Tibial nerve (tissue), 4 donors: ENCODE measurements at regions not wholly inside any gene's neighbourhood (a gene's known extent, or its start where the extent isn't known, plus 50 kb on each side); places are given as distances from the start of the nearest gene placed in this dataset.
"Not testable (repeated sequence)": the region's sequence is repeated elsewhere in the genome, so short reads cannot be mapped to it uniquely, and the experiment has no call there.

Experiments used
- DNase-seq, 2 donors: peaks; one replicate each; pipeline ENCODE4 v3.0.0-alpha.2; 2019; ENCODE audit warnings: low spot score in 2 of 2
- H3K27ac ChIP-seq, 4 donors: fragments of 200-600 bp; sonication (generic) in 3 of 4; one replicate each; pipeline ENCODE4 v1.5.1; 2017 to 2019; ENCODE audit warnings: mild to moderate bottlenecking in 1 of 4
- H3K27me3 ChIP-seq, 2 donors: fragments of 200-600 bp; sonication (generic) in 1 of 2; one replicate each; pipeline versions ENCODE4 v1.5.1 to v1.6.0; 2017 to 2019
- H3K36me3 ChIP-seq, 3 donors: fragments of 200-600 bp; sonication (generic); one replicate each; pipeline ENCODE4 v1.5.1; 2018 to 2019
- H3K4me1 ChIP-seq, 4 donors: fragments of 200-600 bp; sonication (generic) in 3 of 4; one replicate each; pipeline ENCODE4 v1.5.1; 2017 to 2019
- H3K4me3 ChIP-seq, 4 donors: fragments of 200-600 bp; sonication (generic) in 3 of 4; one replicate each; pipeline ENCODE4 v1.5.1; 2017 to 2019; ENCODE audit warnings: mild to moderate bottlenecking in 1 of 4, moderate library complexity in 1 of 4
- H3K9me3 ChIP-seq, 4 donors: fragments of 200-600 bp; sonication (generic) in 3 of 4; one replicate each; pipeline ENCODE4 v1.5.1; 2017 to 2019
- EP300 ChIP-seq, 2 donors: sonication (generic); formaldehyde crosslinking; IDR thresholded peaks; one replicate each; pipeline ENCODE4 v1.6.1; 2017; ENCODE audit warnings: antibody characterized with exemption in 2 of 2, mild to moderate bottlenecking in 1 of 2
- POLR2A ChIP-seq, 2 donors: fragments of 450-650 bp; IDR thresholded peaks; one replicate each; pipeline ENCODE4 v1.6.1; 2017; ENCODE audit warnings: antibody characterized with exemption in 2 of 2, mild to moderate bottlenecking in 2 of 2, moderate library complexity in 2 of 2
- WGBS, 2 donors: methylation state at CpG; one replicate each; pipeline ENCODE4 v1.1.5; 2018; 5-methylcytosine and 5-hydroxymethylcytosine counted together
- TF ChIP-seq, protein P1 (sequence below), 5 experiments: fragments of 200-600 bp in 3 of 5; fragments of 450-650 bp in 2 of 5; sonication (generic) in 3 of 5; IDR thresholded peaks; one replicate each; pipeline ENCODE4 v1.5.1; 2016 to 2019; ENCODE audit warnings: antibody characterized with exemption in 5 of 5, mild to moderate bottlenecking in 3 of 5, moderate library complexity in 2 of 5

DNA sequence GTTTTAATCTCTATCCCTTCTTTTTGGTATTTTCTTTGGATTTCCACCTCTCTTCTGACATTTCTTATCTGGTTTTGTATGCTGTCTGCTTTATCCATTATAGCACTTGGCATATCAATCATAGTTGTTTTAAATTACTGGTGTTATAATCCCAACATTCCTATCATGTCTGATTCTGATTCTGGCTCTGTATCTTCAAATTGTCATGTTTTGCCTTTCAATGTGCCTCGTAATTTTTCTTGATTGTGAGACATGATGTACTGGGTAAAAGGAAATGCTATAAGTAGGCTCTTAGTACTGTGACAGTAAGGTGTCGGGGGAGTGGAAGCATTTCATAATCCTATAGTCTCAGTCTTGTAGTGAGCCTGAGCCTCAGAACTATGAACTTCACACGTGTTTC lies 729.3 kb upstream of the NOVA1 start:
- Histone ChIP-seq H3K36me3 (no peaks in the 10 kb centered on the region), H3K27ac (no peak overlapping the region), H3K27me3 (no peaks in the 10 kb centered on the region), H3K4me1 (no peaks in the 10 kb centered on the region), H3K4me3 (no peak overlapping the region), H3K9me3 (peaks cover 0 to 10% (median 2%) of the 10 kb centered on the region in 4 donors)
- no peak for TF ChIP-seq POLR2A (IDR thresholded peaks at IDR 0.05)
- TF ChIP-seq, protein P1, sequence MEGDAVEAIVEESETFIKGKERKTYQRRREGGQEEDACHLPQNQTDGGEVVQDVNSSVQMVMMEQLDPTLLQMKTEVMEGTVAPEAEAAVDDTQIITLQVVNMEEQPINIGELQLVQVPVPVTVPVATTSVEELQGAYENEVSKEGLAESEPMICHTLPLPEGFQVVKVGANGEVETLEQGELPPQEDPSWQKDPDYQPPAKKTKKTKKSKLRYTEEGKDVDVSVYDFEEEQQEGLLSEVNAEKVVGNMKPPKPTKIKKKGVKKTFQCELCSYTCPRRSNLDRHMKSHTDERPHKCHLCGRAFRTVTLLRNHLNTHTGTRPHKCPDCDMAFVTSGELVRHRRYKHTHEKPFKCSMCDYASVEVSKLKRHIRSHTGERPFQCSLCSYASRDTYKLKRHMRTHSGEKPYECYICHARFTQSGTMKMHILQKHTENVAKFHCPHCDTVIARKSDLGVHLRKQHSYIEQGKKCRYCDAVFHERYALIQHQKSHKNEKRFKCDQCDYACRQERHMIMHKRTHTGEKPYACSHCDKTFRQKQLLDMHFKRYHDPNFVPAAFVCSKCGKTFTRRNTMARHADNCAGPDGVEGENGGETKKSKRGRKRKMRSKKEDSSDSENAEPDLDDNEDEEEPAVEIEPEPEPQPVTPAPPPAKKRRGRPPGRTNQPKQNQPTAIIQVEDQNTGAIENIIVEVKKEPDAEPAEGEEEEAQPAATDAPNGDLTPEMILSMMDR (IDR thresholded peaks at IDR 0.05): no peak
- no peak for TF ChIP-seq EP300 (IDR thresholded peaks at IDR 0.05)
- DNase-seq: no peak
- WGBS, 2 donors: 64 to 70% methylated on average over 3 of the region's 3 CpGs

DNA sequence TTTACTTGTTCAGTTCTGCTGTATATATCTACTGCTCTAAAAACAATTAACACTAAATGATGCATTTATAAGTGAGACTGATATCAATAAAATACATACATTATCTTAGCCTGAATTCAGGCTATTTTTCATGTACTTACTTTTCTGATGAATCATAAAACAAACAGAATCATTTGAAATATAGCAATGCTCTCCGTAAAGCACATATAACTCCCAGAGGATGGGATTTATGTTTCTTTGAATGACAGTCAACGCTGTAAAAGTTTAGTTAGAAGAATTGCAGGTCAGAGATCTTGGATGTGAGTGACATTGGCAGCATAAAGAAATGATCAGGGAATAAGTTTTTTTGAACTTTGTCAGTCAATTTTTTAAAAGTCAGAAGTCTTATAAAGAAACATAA lies 740.2 kb upstream of the NOVA1 start:
- H3K36me3 ChIP-seq: no peaks in the 10 kb centered on the region
- no peaks in the 10 kb centered on the region for H3K9me3 ChIP-seq
- no peaks in the 10 kb centered on the region for H3K27me3 ChIP-seq
- TF ChIP-seq, protein P1 (IDR thresholded peaks at IDR 0.05): no peak
- TF ChIP-seq POLR2A (IDR thresholded peaks at IDR 0.05): no peak
- TF ChIP-seq EP300 (IDR thresholded peaks at IDR 0.05): no peak
- 61 to 65% methylated on average over 2 of the region's 2 CpGs for WGBS, 2 donors
- no peak overlapping the region for H3K4me3 ChIP-seq
- DNase-seq: no peak
- no peaks in the 10 kb centered on the region for H3K4me1 ChIP-seq
- H3K27ac ChIP-seq: no peak overlapping the region

DNA sequence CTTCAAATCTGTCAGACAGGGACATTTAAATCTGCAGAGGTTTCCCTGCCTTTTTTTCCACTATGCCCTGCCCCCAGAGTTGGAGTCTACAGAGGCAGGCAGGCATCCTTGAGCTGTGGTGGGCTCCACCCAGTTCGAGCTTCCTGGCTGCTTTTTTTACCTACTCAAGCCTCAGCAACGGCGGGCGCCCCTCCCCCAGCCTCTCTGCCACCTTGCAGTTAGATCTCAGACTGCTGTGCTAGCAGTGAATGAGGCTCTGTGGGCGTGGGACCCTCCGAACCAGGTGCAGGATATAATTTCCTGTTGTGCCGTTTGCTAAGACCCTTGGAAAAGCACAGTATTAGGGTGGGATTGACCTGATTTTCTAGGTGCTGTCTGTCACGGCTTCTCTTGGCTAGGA lies 765.2 kb upstream of the NOVA1 start:
- H3K27me3 ChIP-seq, DNase-seq, H3K36me3 ChIP-seq, H3K4me3 ChIP-seq, H3K4me1 ChIP-seq, H3K27ac ChIP-seq, H3K9me3 ChIP-seq: not testable (repeated sequence)
- WGBS, 2 donors: 85 to 92% methylated on average over 8 of the region's 8 CpGs

DNA sequence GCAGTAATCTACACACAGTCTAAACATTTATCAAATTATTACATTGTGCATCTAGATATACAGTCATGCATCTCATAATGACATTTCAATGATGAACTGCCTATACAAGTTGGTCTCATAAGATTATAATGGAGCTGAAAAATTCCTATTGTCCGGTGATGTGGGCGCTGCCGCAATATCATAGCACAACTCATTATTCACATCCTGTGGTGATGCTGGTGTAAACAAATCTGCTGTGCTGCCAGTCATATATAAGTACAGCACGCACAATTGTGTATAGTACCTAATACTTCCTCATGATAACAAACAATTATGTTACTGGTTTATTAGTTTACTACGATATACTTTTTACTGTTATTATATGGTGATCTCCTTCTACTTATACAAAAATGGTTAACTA lies 768.8 kb upstream of the NOVA1 start:
- Histone ChIP-seq H3K27ac (no peak overlapping the region), H3K36me3 (no peaks in the 10 kb centered on the region), H3K4me1 (no peaks in the 10 kb centered on the region), H3K9me3 (no peaks in the 10 kb centered on the region), H3K4me3 (no peak overlapping the region), H3K27me3 (no peaks in the 10 kb centered on the region)
- 83 to 89% methylated on average over 5 of the region's 5 CpGs for WGBS, 2 donors
- DNase-seq: no peak
- TF ChIP-seq EP300 (IDR thresholded peaks at IDR 0.05) (no peak), POLR2A (IDR thresholded peaks at IDR 0.05) (no peak)
- TF ChIP-seq, protein P1 (IDR thresholded peaks at IDR 0.05): no peak

DNA sequence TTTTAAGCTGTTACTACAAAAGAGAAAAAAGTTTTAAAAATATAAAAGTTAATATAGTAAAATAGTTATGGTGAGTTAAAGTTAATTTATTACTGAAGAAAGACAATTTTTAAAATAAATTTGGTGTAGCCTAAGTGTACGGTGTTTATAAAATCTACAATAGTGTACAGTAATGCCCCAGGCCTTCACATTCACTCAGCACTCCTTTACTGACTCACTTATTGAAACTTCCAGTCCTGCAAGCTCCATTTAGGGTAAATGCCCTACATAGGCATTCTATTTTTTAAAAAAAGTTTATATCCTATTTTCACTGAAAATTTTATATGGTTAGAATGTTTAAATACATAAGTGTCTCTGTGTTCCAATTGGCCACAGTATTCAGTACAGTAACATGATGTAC lies 769.5 kb upstream of the NOVA1 start:
- DNase-seq: no peak

More for the DNA sequence above, 769.5 kb upstream of the NOVA1 start:
- Histone ChIP-seq H3K4me1 (no peaks in the 10 kb centered on the region), H3K4me3 (no peak overlapping the region), H3K27ac (no peak overlapping the region), H3K9me3 (no peaks in the 10 kb centered on the region), H3K27me3 (no peaks in the 10 kb centered on the region), H3K36me3 (no peaks in the 10 kb centered on the region)
- WGBS, 2 donors: 93 to 97% methylated on average over 1 of the region's 1 CpG
- TF ChIP-seq EP300 (IDR thresholded peaks at IDR 0.05): no peak
- TF ChIP-seq POLR2A (IDR thresholded peaks at IDR 0.05): no peak
- TF ChIP-seq, protein P1 (IDR thresholded peaks at IDR 0.05): no peak
